Retina (tissue), 1 donor: ENCODE measurements at regions not wholly inside any gene's neighbourhood (a gene's known extent, or its start where the extent isn't known, plus 50 kb on each side); places are given as distances from the start of the nearest gene placed in this dataset.

Experiments used
- DNase-seq: peaks from one replicate; pipeline ENCODE4 v3.0.0-alpha.2; 2016

DNA sequence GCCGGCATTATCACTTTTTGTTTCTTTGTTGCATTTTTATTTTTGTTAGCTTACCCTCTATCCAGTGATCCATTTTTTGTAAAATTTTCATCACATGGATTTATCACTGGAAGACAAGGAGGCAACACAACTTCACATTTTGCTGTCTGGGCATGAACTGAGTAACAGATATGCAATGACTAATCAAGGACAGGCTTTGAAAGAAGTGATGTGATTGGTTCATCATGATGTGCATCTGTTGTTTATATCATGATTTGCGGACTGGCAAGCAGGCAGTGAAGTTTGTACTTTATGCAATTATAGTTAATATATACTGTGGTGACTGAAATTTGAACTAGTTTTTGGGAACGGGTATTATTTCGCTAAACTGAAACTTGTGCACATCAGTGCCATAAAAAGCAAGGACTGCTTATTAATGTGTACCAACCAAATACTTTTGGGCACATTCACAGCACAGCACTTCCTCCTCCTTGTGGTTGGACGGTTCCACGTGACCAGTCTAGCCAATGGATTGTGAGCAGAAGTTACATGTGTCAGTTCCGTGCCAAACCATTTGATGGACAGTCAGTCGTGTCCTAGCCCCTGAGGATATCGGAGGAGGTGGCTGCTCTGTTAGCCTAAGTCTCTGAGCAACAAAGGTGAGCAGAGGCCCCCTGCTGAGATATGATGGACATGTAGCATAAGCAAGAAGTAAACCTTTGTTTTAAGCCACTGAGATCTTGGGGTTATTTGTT, 201.4 kb upstream of the SIX2 start:
- no peak for DNase-seq

DNA sequence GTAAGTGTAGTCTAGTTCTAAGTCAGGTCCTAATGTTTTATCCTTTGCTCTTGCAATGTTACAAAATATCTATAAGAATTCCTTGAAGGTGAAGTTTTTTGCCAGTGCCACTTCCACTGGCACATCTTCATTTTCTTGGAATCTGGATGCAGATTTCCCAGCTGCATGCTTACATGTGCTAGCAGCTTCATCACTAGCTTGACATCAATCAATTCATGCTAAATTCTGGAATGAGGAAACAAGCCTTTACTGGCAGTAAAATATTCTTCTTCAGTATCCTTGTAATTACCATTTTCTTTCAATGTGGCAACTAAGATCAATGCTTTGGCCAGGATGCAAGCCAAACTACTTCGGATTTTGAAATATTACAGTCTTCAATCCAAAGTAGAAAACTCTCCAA, 200.6 kb upstream of the SIX2 start:
- no peak for DNase-seq

DNA sequence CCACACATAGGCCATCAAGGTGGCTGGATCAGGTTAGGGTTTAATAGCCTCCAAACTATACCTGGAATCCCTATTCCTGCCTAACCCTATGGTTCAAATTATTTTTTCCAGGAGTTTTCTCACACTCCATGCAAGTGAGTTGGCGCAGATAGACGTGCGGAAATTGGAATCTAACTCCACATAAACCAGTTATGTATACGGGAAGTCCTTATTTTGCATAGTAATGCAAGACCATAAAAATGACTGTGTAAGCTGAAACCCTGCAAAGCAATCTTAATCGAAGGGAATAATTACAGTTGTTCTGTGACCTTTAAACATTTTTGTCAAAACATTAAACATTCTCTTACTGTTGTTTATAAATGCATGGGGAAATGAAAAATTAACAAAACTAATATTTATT, 200.1 kb upstream of the SIX2 start:
- DNase-seq: no peak

GRCh38 chr2:45207101-45207500, 197.8 kb upstream of the SIX2 start:
- no peak for DNase-seq

- DNase-seq: no peak
These were observed 196.7 kb upstream of the SIX2 start for GRCh38 chr2:45205985-45206384.

GRCh38 chr2:45205480-45205879, 196.2 kb upstream of the SIX2 start:
- DNase-seq: no peak

GRCh38 chr2:45203400-45203799, 194.1 kb upstream of the SIX2 start:
- DNase-seq: no peak

- DNase-seq: peak; percentile 44
These were observed 190.7 kb upstream of the SIX2 start for GRCh38 chr2:45199973-45200372.

GRCh38 chr2:45195916-45196315, 186.7 kb upstream of the SIX2 start:
- DNase-seq: no peak

DNA sequence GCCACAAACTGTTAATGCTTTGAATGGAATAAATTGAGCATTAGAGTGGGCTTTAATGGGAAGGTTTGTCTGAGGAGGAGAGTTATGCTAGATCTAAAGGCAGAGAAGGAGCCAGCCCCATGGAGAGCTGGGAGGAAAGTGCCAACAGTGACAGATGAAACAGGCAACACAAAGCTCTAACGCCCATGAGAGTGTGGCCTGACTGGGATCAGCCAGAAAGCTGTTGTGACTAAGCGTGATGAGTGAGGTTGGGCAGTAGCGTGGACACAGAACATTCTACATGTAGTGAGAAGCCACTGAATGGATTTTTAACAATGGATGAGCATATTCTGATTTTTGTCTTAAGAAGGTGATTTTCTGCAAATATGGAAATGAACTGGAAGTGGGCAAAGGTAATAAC, 185.3 kb upstream of the SIX2 start:
- no peak for DNase-seq

GRCh38 chr2:45193581-45193980, 184.3 kb upstream of the SIX2 start:
- DNase-seq: no peak

- no peak for DNase-seq
These were observed 183.7 kb upstream of the SIX2 start for GRCh38 chr2:45192991-45193390.

GRCh38 chr2:45192481-45192880, 183.2 kb upstream of the SIX2 start:
- DNase-seq: no peak

GRCh38 chr2:45191976-45192375, 182.7 kb upstream of the SIX2 start:
- DNase-seq: no peak

DNA sequence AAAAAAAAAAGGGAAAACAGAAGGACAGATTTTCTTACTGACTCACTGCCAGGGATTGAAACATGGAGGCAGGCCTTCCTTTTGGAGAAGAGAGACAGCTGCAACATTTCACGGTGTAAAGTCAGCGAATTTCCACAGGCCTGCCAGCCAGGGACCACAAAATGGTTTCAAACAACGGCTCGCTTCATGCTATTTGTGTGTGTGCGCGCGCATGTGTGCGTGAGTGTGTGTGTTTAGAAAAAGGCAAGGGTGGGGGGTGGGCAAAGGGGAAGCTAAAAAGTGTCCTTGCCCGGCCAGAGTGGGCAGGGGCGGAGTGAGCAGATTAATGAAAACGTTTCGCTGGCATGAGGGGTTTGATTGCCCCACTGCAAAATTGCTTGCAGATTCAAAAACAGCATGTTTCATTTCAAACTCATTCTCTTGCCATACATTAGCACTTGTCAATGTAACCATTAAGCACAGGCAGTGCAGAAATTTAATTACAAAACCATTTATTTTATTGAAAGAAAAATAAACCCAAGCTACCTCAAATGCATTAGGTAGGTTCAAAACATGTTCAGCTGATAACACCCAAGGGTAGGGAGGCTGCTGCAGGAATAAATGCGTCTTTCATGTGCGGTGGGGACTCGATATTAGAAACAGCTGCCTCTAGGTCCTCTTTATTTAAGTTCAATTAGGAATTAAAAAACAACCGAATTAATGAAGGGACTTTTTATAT, 182.1 kb upstream of the SIX2 start:
- DNase-seq: no peak

GRCh38 chr2:45190481-45190942, 181.3 kb upstream of the SIX2 start:
- DNase-seq: no peak

DNA sequence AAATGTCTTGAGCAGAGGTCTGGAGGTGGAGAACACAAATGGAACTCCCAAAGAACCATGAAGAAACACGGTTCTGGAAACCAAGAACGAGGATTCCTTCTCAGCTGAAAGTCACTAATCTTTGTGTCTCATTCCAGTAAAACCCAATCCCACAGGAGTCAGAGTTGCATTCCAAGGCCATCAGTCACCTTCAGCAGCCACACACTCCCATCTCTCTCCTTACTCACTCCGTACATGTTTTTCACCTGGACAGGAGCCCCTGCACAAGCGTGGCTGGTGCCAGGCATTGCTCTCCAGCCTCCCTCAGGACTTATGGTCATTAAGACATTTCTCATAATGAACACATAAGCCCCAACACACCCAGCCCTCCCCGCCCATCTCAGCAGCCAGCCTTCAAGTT, 175.4 kb upstream of the SIX2 start:
- no peak for DNase-seq

DNA sequence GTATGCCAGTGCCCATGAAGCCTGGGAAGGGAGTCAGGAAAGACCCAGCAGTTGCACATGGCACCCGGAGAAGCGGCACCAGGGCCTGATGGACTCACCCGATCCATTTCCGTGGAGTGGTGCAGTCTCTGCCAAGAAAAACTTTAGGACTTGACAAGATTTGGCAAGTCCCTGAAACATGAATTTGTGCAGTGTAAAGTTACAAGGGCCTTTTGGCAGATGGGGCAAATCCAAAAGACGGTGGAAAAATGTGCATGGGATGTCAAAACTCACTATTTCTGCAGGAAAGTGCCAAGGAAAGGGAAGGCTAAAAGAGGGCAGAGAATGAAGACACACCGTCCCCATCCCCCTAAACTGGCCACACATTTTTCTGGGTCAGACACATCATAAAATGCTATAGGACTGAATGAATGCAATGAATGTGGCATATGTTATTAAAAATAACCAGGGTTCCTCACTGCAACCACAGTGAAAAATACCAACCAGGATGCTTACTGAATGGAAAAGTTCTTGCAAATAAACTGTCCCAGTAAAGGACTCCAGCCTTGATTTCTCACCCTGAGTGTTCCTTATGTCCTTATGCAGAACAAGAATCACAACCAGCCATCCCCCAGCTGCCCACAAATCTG, 173.5 kb upstream of the SIX2 start:
- DNase-seq: no peak

- DNase-seq: no peak
These were observed 171.5 kb upstream of the SIX2 start for GRCh38 chr2:45180779-45181178.

- DNase-seq: no peak
These were observed 170.9 kb upstream of the SIX2 start for GRCh38 chr2:45180033-45180746.

DNA sequence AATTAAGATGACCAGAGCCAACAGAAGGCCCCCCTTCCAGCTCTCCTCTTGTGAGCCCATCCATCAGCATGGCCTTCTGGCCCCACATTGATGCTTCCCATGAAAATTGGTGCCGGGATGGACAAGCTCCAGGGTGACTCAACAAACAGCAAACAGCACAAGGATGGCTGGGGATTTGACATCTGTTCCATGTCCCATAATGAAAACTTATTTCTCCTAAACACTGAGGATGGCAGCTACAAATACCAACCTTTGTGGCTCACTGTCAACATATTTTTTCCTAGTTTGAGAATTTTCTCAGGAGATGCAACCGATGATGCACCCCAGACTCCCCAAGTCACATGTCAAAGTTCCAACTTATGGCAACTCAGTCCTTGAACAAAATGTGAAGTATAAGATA, 169.6 kb upstream of the SIX2 start:
- no peak for DNase-seq

GRCh38 chr2:45178359-45178758, 169.1 kb upstream of the SIX2 start:
- no peak for DNase-seq

- no peak for DNase-seq
These were observed 168.6 kb upstream of the SIX2 start for GRCh38 chr2:45177870-45178269.
